Spleen (tissue), 11 donors: ENCODE measurements at regions not wholly inside any gene's neighbourhood (a gene's known extent, or its start where the extent isn't known, plus 50 kb on each side); places are given as distances from the start of the nearest gene placed in this dataset.

ENCODE experiments used
- DNase-seq: peaks from one replicate; pipeline ENCODE4 v3.0.0-alpha.2; 2020
- H3K27ac ChIP-seq, 8 donors: fragments of 200-600 bp; sonication (generic) in 7 of 8; 1 replicate in 4 of 8; 2 replicates in 4 of 8; pipeline versions ENCODE4 v1.5.0 to v1.8.0; 2016 to 2021; ENCODE audit warnings: inconsistent platforms in 4 of 8, mild to moderate bottlenecking in 4 of 8, moderate library complexity in 1 of 8
- H3K27me3 ChIP-seq, 7 donors: fragments of 200-600 bp; sonication (generic) in 6 of 7; replicated peaks in 1 of 7; 1 replicate in 4 of 7; 2 replicates in 3 of 7; pipeline versions ENCODE4 v1.5.0 to v1.8.0; 2016 to 2021; ENCODE audit warnings: inconsistent platforms in 3 of 7, mild to moderate bottlenecking in 1 of 7
- H3K36me3 ChIP-seq, 6 donors: fragments of 200-600 bp; sonication (generic) in 5 of 6; 1 replicate in 4 of 6; 2 replicates in 2 of 6; pipeline versions ENCODE4 v1.5.0 to v1.8.0; 2016 to 2021; ENCODE audit warnings: inconsistent platforms in 2 of 6
- H3K4me1 ChIP-seq, 6 donors: fragments of 200-600 bp; sonication (generic) in 5 of 6; 1 replicate in 3 of 6; 2 replicates in 3 of 6; pipeline versions ENCODE4 v1.5.0 to v1.8.0; 2016 to 2021; ENCODE audit warnings: inconsistent platforms in 3 of 6
- H3K4me3 ChIP-seq, 8 donors: fragments of 200-600 bp; sonication (generic) in 7 of 8; 1 replicate in 4 of 8; 2 replicates in 4 of 8; pipeline versions ENCODE4 v1.5.0 to v1.8.0; 2016 to 2021; ENCODE audit warnings: inconsistent platforms in 4 of 8, mild to moderate bottlenecking in 4 of 8, moderate library complexity in 2 of 8
- H3K9me3 ChIP-seq, 8 donors: fragments of 200-600 bp; sonication (generic) in 7 of 8; 1 replicate in 4 of 8; 2 replicates in 4 of 8; pipeline versions ENCODE4 v1.5.0 to v1.8.0; 2016 to 2021; ENCODE audit warnings: inconsistent platforms in 4 of 8
- CTCF ChIP-seq, 11 experiments: fragments of 200-600 bp in 7 of 11; fragments of 450-650 bp in 4 of 11; sonication (generic) in 4 of 11; IDR thresholded peaks in 8 of 11; conservative IDR thresholded peaks in 3 of 11; 1 replicate in 7 of 11; 2 replicates in 4 of 11; pipeline versions ENCODE4 v1.4.0 to v1.8.0; 2016 to 2021; ENCODE audit warnings: antibody characterized with exemption in 11 of 11, inconsistent platforms in 4 of 11, mild to moderate bottlenecking in 1 of 11
- POLR2A ChIP-seq, 3 donors: fragments of 450-650 bp; IDR thresholded peaks; one replicate each; pipeline ENCODE4 v1.5.1; 2017; ENCODE audit warnings: antibody characterized with exemption in 3 of 3, mild to moderate bottlenecking in 1 of 3
- POLR2AphosphoS5 ChIP-seq, 3 donors: sonication (generic); formaldehyde crosslinking; IDR thresholded peaks; one replicate each; pipeline ENCODE4 v1.5.1; 2017; ENCODE audit warnings: antibody characterized with exemption in 3 of 3
- whole genome bisulfite sequencing, 5 donors: extraction: QIAGEN DNeasy Blood & Tissue Kit in 3 of 5; methylation state at CpG; one replicate each; pipeline versions ENCODE4 v1.1.5 to v1.1.7; 2013 to 2018; 5-methylcytosine and 5-hydroxymethylcytosine counted together
- intact Hi-C: fragments of 100-400 bp; cut with DNase I; formaldehyde crosslinking; loops from one replicate; pipeline ENCODE4 v1.15.0; 2023; ENCODE audit warnings: low total_unique reads
- donor health status: healthy with polysubstance abuse.
- donor health status: DM: no; HTN: no; CAD: no; lungs with moderate emphysema.
- donor health status: DM: no; HTN: no; CAD: no.
- donor health status: Bipolar disorder and iron deficiency.
- donor health status: healthy.
- donor health status: DM: no; HTN: no; CAD: no.
- donor health status: DM: yes; HTN: yes; CAD: no.

GRCh38 chr6:112764377-112764776 is 417.2 kb downstream of the RFPL4B start:
- TF ChIP-seq POLR2AphosphoS5 (IDR thresholded peaks at IDR 0.05) (no peak), POLR2A (IDR thresholded peaks at IDR 0.05) (no peak), CTCF (IDR thresholded peaks at IDR 0.05 in 8 of 11, conservative IDR thresholded peaks at IDR 0.05 in 3 of 11) (no peak)
- Histone ChIP-seq H3K36me3 (no peaks in the 10 kb centered on the region), H3K4me3 (no peak overlapping the region), H3K27me3 (no peaks in the 10 kb centered on the region), H3K9me3 (peaks cover 0 to 46% (median 31%) of the 10 kb centered on the region in 8 donors), H3K27ac (no peak overlapping the region), H3K4me1 (no peaks in the 10 kb centered on the region)
- WGBS, 5 donors, result 73 to 82% (median 80%) methylated on average over 2 of the region's 2 CpGs
- DNase-seq, result no peak
- intact Hi-C loops, result no loop called here

GRCh38 chr6:112770308-112770707 is 423.2 kb downstream of the RFPL4B start:
- peaks cover 0 to 27% (median 20%) of the 10 kb centered on the region in 8 donors for H3K9me3 ChIP-seq
- intact Hi-C loops, result no loop called here
- no peaks in the 10 kb centered on the region for H3K36me3 ChIP-seq
- no peaks in the 10 kb centered on the region for H3K4me1 ChIP-seq
- H3K4me3 ChIP-seq, result no peak overlapping the region
- TF ChIP-seq POLR2A (IDR thresholded peaks at IDR 0.05), result no peak
- no peak for TF ChIP-seq CTCF (IDR thresholded peaks at IDR 0.05 in 8 of 11, conservative IDR thresholded peaks at IDR 0.05 in 3 of 11)
- TF ChIP-seq POLR2AphosphoS5 (IDR thresholded peaks at IDR 0.05), result no peak
- no peaks in the 10 kb centered on the region for H3K27me3 ChIP-seq
- no peak overlapping the region for H3K27ac ChIP-seq
- no peak for DNase-seq
- 44 to 93% (median 62%) methylated on average over 2 of the region's 2 CpGs for WGBS, 5 donors

- intact Hi-C loops, result no loop called here
- Histone ChIP-seq H3K27me3 (no peaks in the 10 kb centered on the region), H3K36me3 (no peaks in the 10 kb centered on the region), H3K9me3 (peaks cover 0 to 7% (median 3%) of the 10 kb centered on the region in 8 donors), H3K27ac (no peak overlapping the region), H3K4me3 (no peak overlapping the region), H3K4me1 (no peaks in the 10 kb centered on the region)
- 0% methylated on average over 1 of the region's 1 CpG for WGBS, 5 donors
- TF ChIP-seq POLR2A (IDR thresholded peaks at IDR 0.05) (no peak), POLR2AphosphoS5 (IDR thresholded peaks at IDR 0.05) (no peak), CTCF (IDR thresholded peaks at IDR 0.05 in 8 of 11, conservative IDR thresholded peaks at IDR 0.05 in 3 of 11) (no peak)
- no peak for DNase-seq
Observed at GRCh38 chr6:112773187-112773586, 426.1 kb downstream of the RFPL4B start.

- no peak overlapping the region for H3K4me3 ChIP-seq
- no peaks in the 10 kb centered on the region for H3K4me1 ChIP-seq
- H3K27ac ChIP-seq, result no peak overlapping the region
- 76 to 96% (median 85%) methylated on average over 4 of the region's 4 CpGs for WGBS, 5 donors
- no peaks in the 10 kb centered on the region for H3K9me3 ChIP-seq
- H3K27me3 ChIP-seq, result no peaks in the 10 kb centered on the region
- DNase-seq, result no peak
- intact Hi-C loops, result no loop called here
- H3K36me3 ChIP-seq, result no peaks in the 10 kb centered on the region
- no peak for TF ChIP-seq POLR2AphosphoS5 (IDR thresholded peaks at IDR 0.05)
Observed at GRCh38 chr6:112774319-112774718, 427.2 kb downstream of the RFPL4B start.
